HG02852 (cell line): ENCODE measurements at regions not wholly inside any gene's neighbourhood (a gene's known extent, or its start where the extent isn't known, plus 50 kb on each side); places are given as distances from the start of the nearest gene placed in this dataset.
A peak's percentile ranks its signal among the peaks of the same experiment; 100 is the strongest.

ENCODE experiments used
- ATAC-seq: cut with Tn5 transposase; IDR thresholded peaks from one replicate; pipeline ENCODE4 v1.9.1; 2021; ENCODE audit warnings: mild to moderate bottlenecking, moderate library complexity; ENCODE audit not compliant: unreplicated experiment

DNA sequence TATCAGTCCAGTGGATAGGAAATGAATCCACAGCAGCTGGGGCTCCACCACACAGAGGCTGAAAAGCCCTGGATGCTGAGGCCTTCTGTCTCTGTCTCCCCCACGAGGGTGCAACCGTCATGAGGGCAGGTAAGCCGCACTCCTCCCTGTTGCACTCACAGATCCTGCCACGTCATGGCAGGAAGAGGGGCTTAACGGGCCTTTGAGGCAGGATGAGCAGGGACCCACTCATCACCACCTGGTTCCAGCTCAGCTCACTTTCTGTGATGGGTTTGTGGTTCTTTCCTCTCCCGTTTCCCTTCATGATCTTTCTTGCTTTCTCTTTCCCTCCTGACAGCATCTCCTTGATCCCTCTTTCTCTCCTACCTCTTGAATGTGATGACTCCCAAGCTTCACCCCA, 575.2 kb downstream of the CCDC171 start:
- ATAC-seq: no peak

DNA sequence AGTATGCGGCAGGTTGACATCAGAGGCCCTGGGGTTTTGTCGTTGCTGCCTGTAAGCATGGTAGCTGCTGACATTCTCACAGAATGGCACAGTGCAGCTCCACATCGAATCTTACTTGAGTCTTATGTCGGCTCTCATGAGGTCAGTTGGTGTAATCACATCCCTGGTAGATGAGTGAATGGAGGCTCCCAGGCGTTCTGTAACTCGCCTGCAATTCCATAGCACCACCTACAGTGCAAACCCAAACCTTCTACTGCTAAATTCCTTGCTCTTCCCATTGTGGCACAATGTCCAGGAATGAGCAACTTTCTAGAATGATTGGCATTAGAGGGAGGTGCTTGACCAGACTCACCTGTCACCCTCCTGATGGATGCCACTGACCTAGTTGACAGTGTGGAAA, 578.4 kb downstream of the CCDC171 start:
- ATAC-seq: no peak

DNA sequence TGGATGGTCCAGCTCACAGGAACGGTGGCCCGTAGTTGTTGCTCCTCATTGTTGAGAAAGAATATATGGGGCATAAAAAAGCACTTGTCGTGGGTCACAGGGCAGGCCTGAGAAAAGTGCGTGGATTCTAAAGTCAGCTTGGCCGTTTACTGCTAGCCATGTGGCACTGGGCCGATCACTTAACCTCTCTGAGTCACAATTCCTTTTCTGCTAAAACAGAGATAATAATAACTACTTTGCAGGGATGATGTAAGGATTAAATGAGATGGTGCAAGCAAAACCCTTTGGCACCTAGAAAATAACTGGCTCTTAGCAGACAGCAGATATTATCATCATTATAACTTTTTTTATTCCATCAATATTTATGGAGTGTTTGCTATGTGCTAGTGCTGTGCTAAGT, 579.7 kb downstream of the CCDC171 start:
- ATAC-seq: no peak

DNA sequence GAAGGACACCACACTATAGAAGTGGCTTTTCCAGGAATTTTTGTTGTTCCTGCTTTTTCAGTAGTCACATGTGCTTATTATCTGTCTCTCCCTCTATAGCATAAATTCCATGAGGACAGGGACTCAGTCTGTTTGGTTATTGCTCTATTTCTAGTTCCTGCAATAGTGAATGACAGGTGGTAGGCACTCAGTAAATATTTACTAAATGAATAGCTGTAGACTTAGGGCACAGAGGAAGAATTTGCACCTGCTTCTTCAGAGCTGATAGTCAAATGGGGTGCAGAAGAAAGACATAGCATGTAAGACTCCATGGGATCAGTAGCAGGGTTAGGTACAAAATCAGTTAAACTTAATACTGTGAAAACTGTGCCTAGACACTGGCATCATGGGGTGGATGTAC, 580.2 kb downstream of the CCDC171 start:
- ATAC-seq: no peak

DNA sequence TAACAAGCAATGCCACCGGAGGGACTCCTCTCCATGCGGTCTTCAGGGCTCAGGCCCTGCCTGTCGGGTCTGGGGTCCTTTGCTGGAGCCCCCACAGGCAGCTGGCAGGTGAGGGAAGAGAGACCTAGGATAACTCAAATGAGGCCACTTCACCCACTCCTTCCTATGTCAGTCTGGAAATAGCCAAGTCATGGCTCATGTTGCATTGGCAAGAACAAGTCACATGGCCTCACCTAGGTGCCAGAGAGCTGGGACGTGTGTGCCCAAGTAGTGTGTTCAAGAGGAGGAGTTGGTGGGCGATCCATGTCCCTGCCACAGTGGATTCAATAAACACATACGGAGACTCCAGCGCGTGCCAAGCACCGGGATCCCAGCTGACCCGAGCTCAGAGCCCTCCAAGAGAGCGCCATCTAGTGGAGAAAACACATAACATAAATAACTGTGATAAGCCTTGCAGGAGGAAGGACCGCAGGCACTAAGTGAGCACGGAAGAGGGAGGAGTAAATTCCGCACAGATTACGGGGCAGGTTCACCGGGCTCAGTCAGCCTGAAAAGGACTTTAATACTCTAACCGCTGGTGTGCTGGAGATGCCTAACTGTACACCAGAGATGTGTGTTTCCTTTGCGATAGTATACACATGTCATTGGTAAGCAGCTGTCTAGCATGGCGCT, 580.8 kb downstream of the CCDC171 start:
- peak; percentile 83 for ATAC-seq

DNA sequence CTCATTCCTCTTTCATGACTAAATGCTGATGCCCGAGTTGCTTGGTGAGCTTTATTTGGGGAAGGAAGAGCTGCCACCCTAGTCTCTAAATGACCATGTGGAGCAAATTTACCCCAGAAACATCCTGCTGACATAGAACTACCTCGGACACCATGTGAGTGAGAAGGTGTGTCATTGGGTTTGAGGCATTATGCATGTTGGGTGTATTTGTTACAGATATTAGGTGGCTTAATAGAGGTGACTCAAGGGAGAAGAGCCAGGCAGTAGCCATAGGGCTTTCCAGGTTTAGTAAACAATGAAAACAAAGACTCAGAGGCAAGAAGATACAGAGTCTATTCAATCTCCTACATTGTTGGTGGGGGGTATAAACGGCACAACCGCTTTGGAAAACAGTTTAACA, 581.5 kb downstream of the CCDC171 start:
- no peak for ATAC-seq

DNA sequence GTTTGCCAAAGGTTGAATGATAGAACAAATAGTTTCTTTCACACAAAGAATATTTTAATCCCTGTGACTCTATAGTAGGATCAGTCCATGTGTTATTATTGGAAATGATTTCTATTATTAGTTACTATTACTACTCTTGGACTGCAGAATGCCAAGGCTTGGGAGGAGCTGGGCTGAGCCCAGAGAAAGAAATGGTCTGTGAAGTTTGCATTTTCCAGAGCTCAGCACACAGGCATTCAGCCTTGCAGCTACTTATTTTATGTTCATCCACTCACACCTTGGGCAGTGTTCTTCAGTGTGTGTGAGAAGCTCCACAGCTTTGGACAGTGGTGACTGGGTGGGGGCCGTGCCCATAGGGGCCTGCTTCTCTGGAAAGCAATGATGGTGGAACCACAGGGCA, 583.1 kb downstream of the CCDC171 start:
- ATAC-seq: no peak

DNA sequence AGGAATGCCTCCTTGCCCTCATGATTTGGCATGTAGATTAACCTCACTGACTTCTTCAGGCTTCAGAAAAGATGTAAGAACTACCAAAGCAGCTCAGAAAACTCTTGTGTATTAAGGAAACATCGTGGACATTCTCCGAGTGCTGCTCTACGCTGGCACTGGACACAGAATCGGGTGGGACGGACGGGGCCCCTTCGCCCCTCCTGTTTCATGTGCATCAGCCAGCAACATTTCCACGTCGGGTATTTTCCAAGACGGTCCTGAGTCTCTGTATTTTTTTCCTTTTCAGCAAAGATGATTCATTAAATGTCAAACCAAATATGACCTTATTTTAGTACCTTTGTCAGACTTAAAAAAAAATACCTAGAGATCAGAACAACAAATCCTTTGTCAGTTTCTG, 583.6 kb downstream of the CCDC171 start:
- ATAC-seq: no peak

DNA sequence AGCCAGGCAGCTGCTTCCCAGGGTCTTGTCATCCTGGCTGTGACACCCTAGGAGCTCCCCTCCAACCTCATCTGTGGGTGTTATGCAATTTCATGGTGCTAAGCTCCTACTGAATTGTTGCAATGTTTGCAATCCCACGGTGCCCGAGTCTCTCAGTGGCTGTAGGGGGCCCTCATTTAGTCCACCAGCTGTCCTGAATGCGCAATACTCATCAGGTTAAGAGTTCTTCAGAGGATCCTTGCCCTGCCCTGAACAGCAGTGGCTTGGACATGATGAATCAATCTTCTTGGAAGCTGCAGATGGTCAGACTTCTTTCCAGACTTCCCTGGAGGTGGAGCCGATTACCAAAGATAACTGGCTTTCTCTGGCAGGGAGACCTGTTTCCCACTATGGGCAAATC, 584.1 kb downstream of the CCDC171 start:
- ATAC-seq: no peak

DNA sequence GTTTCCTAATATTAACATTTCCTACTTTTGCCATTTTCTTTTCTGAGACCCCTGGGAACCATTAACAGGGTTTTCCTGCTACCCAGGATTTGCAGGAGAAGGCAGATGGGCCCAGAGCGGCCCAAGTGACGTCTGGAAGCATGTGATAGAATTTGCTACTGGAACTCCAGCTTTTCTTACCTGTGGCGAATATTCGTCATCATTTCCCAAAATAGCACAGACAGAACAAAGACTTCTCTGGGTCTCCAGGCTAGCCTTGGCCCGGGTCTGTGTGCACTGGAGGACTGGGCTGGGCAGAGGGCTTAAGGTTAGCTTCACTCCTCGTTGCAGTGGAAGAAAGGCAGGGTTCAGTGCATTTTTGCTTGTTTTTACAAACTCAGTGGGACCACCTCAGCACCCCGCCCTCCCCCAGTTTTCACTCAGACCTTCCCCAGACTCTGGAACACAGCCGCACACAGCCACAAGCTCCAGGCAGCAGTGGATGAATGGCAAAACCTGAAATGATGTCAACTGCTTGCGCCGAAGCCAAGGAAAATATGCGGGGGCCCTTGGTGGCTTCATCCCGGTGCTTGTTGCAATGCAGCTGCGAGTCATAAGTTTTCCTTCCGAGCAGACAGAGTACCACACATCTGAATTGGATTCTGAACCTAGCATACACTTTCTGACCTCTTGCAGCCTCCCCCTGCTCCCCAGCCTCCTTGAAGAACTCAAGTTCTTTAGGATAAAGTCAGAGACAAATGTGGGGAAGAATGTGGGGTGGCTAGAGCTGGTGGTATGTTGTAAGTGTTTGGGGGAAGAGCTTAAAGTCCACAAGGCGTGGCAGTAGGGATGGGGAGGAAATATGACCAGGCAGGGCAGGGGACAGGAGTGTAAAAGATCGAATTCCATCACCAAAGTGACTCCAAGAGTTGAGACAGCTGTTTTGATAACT, 586.0 kb downstream of the CCDC171 start:
- no peak for ATAC-seq

DNA sequence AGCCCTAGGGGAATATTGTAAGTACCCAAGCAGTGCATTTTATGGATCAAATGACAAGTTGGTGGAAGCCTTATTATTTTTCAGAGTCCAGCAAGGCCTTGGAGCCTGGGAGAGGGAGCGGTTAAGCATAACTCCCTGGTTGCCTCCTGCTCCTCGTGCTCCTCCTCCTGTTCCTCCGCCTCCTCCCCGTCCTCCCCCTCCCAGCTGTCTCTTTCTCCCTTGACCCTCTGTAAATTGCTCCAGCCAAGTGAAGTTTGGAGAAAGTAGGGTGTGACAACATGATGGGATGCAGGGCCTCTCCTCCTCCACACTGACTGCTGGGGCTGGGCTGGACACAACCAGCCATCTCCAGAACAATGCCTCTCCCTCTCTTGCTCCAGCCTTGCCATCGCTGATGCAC, 586.9 kb downstream of the CCDC171 start:
- ATAC-seq: no peak

DNA sequence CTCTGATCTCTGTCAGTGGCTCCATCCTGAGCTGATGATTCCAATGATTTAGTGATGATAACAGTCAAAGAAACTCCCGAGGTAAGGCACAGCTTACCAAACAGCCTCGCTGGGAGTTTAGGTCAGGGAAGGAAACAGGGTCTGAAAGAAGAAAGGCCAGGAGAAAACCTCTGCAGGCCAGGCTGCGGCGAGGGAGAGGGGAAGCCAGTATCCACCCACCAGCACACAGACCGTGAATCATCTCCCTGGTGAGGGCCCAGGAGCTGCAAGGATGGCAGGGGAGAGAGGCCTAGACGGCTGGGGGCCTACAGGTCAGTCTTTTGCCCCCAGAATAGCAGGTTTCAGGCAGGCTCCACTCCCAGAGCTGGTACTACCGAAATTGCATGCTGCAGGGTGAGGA, 590.5 kb downstream of the CCDC171 start:
- ATAC-seq: no peak

DNA sequence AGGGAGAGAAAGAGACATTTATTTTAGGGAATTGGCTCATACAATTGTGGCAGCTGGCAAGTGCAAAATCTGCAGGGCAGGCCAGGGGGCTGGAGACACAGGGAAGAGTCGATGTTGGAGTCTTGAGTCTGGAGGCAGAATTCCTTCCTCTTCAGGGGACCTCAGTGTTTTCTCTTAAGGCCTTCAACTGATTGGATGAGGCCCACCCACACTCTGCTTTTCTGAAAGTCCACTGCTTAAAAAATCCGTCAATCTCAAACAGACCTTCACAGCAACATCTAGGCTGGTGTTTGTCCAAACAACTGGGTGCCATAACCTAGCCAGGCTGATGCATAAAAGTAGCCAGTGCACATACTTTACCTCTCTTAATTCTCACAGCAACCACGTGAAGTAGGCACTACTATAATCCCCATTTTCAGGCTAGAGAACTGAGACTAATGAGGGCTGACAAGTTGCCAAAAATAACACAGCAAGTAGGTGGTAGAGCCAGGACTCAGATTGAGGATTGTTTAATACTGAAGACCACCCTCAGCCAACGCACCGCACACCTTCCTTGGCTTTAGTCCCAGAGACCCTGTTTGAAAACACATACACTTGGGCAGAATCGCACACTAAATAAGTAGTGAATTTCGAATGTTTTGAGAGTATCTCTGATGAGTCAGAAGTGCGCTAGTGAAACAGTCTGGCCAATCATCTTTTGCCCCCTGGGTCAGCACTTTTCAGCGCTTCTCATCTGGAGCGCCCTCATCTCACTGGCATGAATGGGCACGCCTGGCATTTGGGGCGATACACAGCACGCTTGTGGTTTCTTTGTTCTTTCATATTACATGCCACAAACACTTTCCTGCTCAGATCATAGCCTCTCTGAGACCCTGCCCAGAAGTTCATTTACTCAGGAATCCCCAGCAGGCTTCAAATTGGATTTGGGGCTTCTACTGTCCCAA, 591.4 kb downstream of the CCDC171 start:
- no peak for ATAC-seq

DNA sequence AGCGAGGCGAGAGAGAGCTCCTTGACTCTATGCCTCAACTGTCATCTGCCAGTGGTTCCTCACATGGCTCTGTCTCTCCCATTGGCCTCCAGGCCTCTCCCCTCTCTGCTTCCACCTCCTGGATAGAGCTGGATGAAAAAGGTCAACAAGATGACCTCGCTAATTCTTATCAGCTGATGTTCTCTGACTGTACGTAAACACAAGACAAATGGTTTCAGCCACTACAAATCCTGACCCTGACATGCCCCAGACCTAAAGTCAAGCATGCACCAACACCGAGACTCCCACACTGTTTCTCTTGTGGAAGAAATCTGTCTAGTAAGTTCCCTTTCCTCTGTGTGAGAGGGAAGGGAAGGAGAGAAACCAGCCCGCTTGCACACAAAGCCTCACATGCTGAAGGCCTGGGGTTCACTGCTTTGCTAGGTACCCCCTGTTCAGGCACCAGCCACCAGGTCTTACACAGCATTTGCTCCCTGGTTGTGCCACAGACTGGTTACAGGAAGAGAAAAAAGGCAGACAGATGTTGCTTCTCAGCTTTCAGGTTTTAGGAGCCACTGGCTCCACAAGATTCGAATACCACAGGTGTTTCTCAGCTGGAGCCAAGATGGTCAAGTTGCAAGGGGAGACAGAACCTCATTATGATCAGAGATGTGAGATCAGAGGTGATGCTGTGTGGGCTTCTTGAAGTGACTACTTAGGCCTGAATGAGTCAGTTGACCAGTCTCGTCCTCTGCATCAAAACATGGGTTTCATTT, 592.5 kb downstream of the CCDC171 start:
- no peak for ATAC-seq

DNA sequence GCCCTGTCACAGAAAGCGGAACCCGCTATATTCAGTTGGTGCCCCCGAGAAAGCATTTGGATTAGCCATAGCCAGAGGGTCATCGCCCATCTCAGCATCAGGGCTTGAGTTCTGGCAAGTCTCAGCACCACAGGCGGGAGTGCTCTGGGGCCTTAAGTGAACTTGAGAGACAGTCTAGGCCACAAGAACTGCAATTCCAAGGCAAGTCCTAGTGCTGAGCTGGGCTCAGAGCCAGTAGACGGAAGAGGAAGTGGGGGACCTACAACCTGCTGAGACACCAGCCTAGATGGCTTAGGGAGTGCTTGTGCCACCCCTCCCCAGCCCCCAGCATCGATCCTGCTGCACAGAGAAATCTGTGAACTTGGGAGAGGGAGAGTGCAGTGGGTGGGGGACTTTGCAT, 594.9 kb downstream of the CCDC171 start:
- ATAC-seq: no peak

DNA sequence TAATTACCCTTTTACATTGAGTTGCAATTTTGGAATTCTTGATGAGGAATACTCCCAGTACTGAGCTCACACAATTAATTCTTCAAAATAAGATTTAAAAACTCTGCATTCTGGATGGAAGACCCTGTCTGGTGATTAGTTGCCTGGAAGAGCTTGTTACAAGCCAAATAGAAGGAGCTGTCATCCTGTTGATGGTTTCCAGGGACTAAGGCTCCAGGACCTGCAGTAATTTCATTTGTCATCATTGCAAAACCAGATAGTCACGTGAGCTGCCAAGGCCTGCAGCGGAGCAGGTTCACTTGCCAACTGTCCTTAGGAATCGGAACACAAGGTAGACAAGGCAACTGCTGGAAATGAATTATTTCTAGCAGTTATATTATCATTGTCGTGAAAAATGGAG, 597.7 kb downstream of the CCDC171 start:
- no peak for ATAC-seq

DNA sequence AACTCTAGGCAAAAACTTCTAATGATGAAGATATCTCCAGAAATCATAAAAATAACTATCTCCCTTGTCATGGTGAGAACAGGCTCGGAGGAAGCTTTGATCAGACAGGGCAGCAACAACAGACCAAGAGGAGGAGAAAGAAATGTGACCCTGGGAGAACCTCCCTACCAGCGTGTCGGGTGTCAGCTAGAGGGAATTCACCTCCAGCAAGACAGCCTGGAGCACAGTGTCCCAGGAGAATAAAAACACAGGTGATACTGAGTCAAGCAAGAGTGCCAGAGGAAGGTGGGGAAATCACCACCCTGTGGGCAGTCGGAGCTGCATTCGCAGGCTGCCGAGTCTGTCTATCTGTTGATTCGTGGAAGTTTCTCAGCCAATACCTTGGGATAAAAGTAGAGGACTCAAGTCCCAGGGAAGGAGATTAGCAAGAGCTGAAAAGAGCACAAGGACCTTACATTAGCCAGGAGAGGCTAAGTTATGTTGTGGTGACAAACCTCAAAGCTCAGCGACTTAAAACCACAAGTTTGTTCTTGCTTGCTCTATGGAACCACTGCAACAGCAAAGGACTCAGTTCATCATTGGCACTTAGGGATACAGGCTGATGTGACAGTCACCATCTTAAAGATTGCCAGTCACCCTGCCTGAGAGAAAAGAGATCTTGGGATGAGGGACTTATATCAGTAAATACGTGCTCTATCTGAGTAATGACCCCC, 598.3 kb downstream of the CCDC171 start:
- no peak for ATAC-seq

DNA sequence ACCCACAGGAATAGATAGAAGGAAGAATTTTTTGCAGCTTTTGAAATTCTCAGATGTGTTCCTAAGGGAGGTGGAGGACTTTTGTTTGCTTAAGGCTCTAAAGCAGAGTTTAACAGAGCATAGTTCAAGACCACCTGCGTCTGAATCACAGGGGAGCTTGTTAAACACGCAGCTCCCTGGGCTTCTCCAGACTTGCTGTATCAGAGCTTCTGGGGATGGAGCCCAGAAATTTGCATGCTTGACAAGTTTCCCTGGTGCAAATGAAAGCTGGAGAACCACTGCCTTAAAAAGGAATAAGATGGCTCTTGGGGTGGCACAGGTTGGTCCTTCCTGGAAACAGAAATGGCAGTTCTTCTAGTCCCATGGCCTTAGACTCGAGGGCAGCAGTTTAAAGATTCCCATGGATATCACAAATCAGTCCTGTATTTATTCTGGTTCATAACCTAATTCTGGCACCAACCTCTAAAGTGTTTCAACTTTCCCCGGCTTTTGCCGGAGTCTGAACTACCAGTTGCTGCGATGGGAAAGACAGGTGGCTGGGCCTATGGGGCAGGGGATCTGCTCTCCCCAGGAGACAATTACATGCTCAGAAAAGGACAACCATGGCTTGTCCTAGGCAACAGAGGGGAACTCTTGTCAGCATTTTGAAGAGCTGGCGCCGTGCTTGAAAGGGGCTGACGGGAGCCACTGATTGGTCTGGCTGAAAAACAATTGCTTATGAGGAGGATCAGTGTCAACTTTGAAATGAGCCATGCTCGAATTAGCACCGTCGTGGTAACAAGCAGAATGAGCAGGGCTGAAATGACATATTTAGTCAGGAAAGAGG, 599.6 kb downstream of the CCDC171 start:
- no peak for ATAC-seq

DNA sequence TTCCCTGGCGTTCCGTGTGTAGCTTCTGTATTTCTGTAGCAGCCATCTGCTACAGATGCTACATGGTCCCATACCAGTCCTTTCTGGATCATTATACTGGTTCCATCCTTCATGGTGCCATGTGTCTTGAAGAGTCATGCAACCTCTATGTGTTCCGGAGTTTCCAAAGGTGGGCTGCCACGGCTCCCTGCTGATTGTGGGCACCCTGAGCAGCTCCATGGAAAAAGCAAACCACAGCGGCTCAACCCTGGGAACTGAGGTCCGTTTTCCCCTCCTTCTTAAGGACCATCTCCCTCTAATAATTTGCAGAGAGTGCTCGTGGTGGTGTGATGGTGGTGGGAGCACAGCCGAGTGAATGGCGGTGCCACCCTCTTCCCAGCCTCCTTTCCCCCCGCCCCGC, 600.4 kb downstream of the CCDC171 start:
- ATAC-seq: no peak
